ENCODE measurements at regions not wholly inside any gene's neighbourhood (a gene's known extent, or its start where the extent isn't known, plus 50 kb on each side); places are given as distances from the start of the nearest gene placed in this dataset.
"Not testable (repeated sequence)": the region's sequence is repeated elsewhere in the genome, so short reads cannot be mapped to it uniquely, and the experiment has no call there.

DNA sequence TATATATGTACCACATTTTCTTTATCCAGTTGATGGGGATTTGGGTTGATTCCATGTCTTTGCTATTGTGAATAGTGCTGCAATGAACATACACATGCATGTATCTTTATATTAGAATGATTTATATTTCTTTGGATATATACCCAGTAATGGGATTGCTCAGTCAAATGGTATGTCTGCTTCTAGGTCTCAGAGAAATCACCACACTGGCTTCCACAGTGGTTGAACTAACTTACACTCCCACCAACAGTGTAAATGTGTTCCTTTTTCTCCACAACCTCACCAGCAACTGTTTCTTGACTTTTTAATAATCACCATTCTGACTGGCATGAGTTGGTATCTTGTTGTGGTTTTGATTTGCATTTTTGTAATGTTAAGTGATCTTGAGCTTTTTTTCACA is 452.2 kb upstream of the FLRT2 start:
- TF ChIP-seq, protein P1, sequence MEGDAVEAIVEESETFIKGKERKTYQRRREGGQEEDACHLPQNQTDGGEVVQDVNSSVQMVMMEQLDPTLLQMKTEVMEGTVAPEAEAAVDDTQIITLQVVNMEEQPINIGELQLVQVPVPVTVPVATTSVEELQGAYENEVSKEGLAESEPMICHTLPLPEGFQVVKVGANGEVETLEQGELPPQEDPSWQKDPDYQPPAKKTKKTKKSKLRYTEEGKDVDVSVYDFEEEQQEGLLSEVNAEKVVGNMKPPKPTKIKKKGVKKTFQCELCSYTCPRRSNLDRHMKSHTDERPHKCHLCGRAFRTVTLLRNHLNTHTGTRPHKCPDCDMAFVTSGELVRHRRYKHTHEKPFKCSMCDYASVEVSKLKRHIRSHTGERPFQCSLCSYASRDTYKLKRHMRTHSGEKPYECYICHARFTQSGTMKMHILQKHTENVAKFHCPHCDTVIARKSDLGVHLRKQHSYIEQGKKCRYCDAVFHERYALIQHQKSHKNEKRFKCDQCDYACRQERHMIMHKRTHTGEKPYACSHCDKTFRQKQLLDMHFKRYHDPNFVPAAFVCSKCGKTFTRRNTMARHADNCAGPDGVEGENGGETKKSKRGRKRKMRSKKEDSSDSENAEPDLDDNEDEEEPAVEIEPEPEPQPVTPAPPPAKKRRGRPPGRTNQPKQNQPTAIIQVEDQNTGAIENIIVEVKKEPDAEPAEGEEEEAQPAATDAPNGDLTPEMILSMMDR (IDR thresholded peaks at IDR 0.05; ENCODE audit: borderline replicate concordance, extremely low read depth, low read length, poor library complexity, severe bottlenecking), result not testable (repeated sequence)
- TF ChIP-seq EZH2 (IDR thresholded peaks at IDR 0.05; ENCODE audit: borderline replicate concordance, low read depth, low read length, severe bottlenecking), result not testable (repeated sequence)

Data from DND-41 (cell line).